ENCODE measurements at regions not wholly inside any gene's neighbourhood (a gene's known extent, or its start where the extent isn't known, plus 50 kb on each side); places are given as distances from the start of the nearest gene placed in this dataset.

- Histone ChIP-seq H3K36me3 (ENCODE audit: control insufficient read depth in 1 of 2, insufficient read depth in 2 of 2, low read length in 2 of 2) (no peaks in the 10 kb centered on the region), H3K4me3 (ENCODE audit: low read depth, low read length) (no peak overlapping the region), H2BK12ac (ENCODE audit: low read length) (no peak overlapping the region), H4K12ac (ENCODE audit: low read depth, low read length) (no peak overlapping the region), H2BK120ac (ENCODE audit: insufficient read depth, low read length, poor library complexity) (no peak overlapping the region), H3K27me3 (ENCODE audit: insufficient read depth, low read length) (no peaks in the 10 kb centered on the region), H3K18ac (ENCODE audit: low read length) (no peak overlapping the region), H3K4ac (ENCODE audit: low read depth, low read length) (no peak overlapping the region), H3K27ac (ENCODE audit: low read depth, low read length) (no peak overlapping the region), H4K8ac (ENCODE audit: low read depth, low read length) (no peak overlapping the region), H3K9me3 (ENCODE audit: insufficient read depth, low read depth, low read length) (no peaks in the 10 kb centered on the region), H3K9ac (ENCODE audit: low read length) (no peak overlapping the region), H2AFZ (ENCODE audit: insufficient read depth, low read length, poor library complexity) (no peak overlapping the region), H2BK5ac (ENCODE audit: low read depth, low read length, poor library complexity) (no peak overlapping the region), H3K23ac (ENCODE audit: low read length) (no peak overlapping the region), H3K4me2 (ENCODE audit: low read length) (no peak overlapping the region), H3K4me1 (ENCODE audit: control insufficient read depth in 1 of 2, insufficient read depth in 2 of 2, low read length in 2 of 2) (no peaks in the 10 kb centered on the region), H3K14ac (ENCODE audit: low read length) (no peak overlapping the region), H2AK5ac (ENCODE audit: low read length) (no peak overlapping the region), H3K79me2 (ENCODE audit: control insufficient read depth, insufficient read depth, low read length, poor library complexity) (no peaks in the 10 kb centered on the region), H4K91ac (ENCODE audit: low read depth, low read length) (no peak overlapping the region), H3K79me1 (ENCODE audit: low read length) (no peaks in the 10 kb centered on the region)
- no CpG with 5 or more reads among the region's 1 CpG for WGBS (ENCODE audit: extremely low coverage, insufficient coverage, insufficient read length)
- DNase-seq, result peak in 1 of 2 donors; percentile 38
These were observed 624.4 kb downstream of the KCNH5 start for GRCh38 chr14:62420847-62421246.

- peak overlapping the region; percentile 84 for H2BK12ac ChIP-seq (ENCODE audit: low read length)
- DNase-seq, result peak; percentile 38 to 70
- H3K79me2 ChIP-seq (ENCODE audit: control insufficient read depth, insufficient read depth, low read length, poor library complexity), result no peaks in the 10 kb centered on the region
- no peaks in the 10 kb centered on the region for H3K27me3 ChIP-seq (ENCODE audit: insufficient read depth, low read length)
- H3K14ac ChIP-seq (ENCODE audit: low read length), result no peak overlapping the region
- no peak overlapping the region for H2AFZ ChIP-seq (ENCODE audit: insufficient read depth, low read length, poor library complexity)
- no peak overlapping the region for H3K23ac ChIP-seq (ENCODE audit: low read length)
- H3K18ac ChIP-seq (ENCODE audit: low read length), result no peak overlapping the region
- peak overlapping the region; percentile 22 for H3K27ac ChIP-seq (ENCODE audit: low read depth, low read length)
- H2BK5ac ChIP-seq (ENCODE audit: low read depth, low read length, poor library complexity), result peak overlapping the region; percentile 84
- no peak overlapping the region for H3K4me2 ChIP-seq (ENCODE audit: low read length)
- H3K4ac ChIP-seq (ENCODE audit: low read depth, low read length), result no peak overlapping the region
- H3K4me1 ChIP-seq (ENCODE audit: control insufficient read depth in 1 of 2, insufficient read depth in 2 of 2, low read length in 2 of 2), result no peaks in the 10 kb centered on the region
- no peak overlapping the region for H4K91ac ChIP-seq (ENCODE audit: low read depth, low read length)
- H3K79me1 ChIP-seq (ENCODE audit: low read length), result peaks cover 3% of the 10 kb centered on the region
- no peak overlapping the region for H2AK5ac ChIP-seq (ENCODE audit: low read length)
- no peak overlapping the region for H3K9ac ChIP-seq (ENCODE audit: low read length)
- peak overlapping the region; percentile 80 for H2BK120ac ChIP-seq (ENCODE audit: insufficient read depth, low read length, poor library complexity)
- H3K36me3 ChIP-seq (ENCODE audit: control insufficient read depth in 1 of 2, insufficient read depth in 2 of 2, low read length in 2 of 2), result no peaks in the 10 kb centered on the region
- no peaks in the 10 kb centered on the region for H3K9me3 ChIP-seq (ENCODE audit: insufficient read depth, low read depth, low read length)
- no peak overlapping the region for H3K4me3 ChIP-seq (ENCODE audit: low read depth, low read length)
- WGBS (ENCODE audit: extremely low coverage, insufficient coverage, insufficient read length), result no CpG with 5 or more reads among the region's 5 CpGs
- H4K12ac ChIP-seq (ENCODE audit: low read depth, low read length), result no peak overlapping the region
- no peak overlapping the region for H4K8ac ChIP-seq (ENCODE audit: low read depth, low read length)
These were observed 616.6 kb downstream of the KCNH5 start for GRCh38 chr14:62428429-62429203.

- Histone ChIP-seq H3K79me2 (ENCODE audit: control insufficient read depth, insufficient read depth, low read length, poor library complexity) (no peaks in the 10 kb centered on the region), H3K4me3 (ENCODE audit: low read depth, low read length) (no peak overlapping the region), H3K79me1 (ENCODE audit: low read length) (peaks cover 3% of the 10 kb centered on the region), H3K4me2 (ENCODE audit: low read length) (no peak overlapping the region), H3K27me3 (ENCODE audit: insufficient read depth, low read length) (no peaks in the 10 kb centered on the region), H3K9ac (ENCODE audit: low read length) (no peak overlapping the region), H3K14ac (ENCODE audit: low read length) (no peak overlapping the region), H4K12ac (ENCODE audit: low read depth, low read length) (no peak overlapping the region), H3K23ac (ENCODE audit: low read length) (no peak overlapping the region), H2AFZ (ENCODE audit: insufficient read depth, low read length, poor library complexity) (no peak overlapping the region), H4K8ac (ENCODE audit: low read depth, low read length) (no peak overlapping the region), H2BK120ac (ENCODE audit: insufficient read depth, low read length, poor library complexity) (no peak overlapping the region), H3K27ac (ENCODE audit: low read depth, low read length) (no peak overlapping the region), H2AK5ac (ENCODE audit: low read length) (no peak overlapping the region), H3K18ac (ENCODE audit: low read length) (no peak overlapping the region), H3K9me3 (ENCODE audit: insufficient read depth, low read depth, low read length) (no peaks in the 10 kb centered on the region), H3K4me1 (ENCODE audit: control insufficient read depth in 1 of 2, insufficient read depth in 2 of 2, low read length in 2 of 2) (no peaks in the 10 kb centered on the region), H2BK12ac (ENCODE audit: low read length) (no peak overlapping the region), H4K91ac (ENCODE audit: low read depth, low read length) (no peak overlapping the region), H2BK5ac (ENCODE audit: low read depth, low read length, poor library complexity) (no peak overlapping the region), H3K36me3 (ENCODE audit: control insufficient read depth in 1 of 2, insufficient read depth in 2 of 2, low read length in 2 of 2) (no peaks in the 10 kb centered on the region), H3K4ac (ENCODE audit: low read depth, low read length) (no peak overlapping the region)
- WGBS (ENCODE audit: extremely low coverage, insufficient coverage, insufficient read length), result no CpG with 5 or more reads among the region's 1 CpG
- no peak for DNase-seq
These were observed 615.6 kb downstream of the KCNH5 start for GRCh38 chr14:62429683-62430082.

DNA sequence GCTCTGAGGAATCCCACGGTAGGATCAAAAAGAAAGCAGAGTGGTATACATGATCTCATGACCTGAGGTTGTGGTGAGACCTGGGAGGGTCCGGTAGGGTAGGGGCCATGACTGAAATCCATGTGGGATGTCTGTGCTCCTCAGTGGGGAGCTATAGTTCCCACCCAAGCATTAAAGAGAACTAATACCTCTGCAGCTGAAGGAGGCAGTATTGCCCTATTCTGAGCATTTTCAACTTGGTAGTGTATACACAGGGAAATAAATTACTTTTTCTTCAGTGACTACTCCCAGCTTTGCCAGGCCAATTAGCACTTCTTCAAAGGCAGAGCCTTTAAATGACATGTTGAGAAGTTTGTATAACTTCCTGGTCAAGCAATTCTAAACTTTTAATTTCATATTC is 613.8 kb downstream of the KCNH5 start:
- Histone ChIP-seq H3K18ac (ENCODE audit: low read length) (no peak overlapping the region), H3K14ac (ENCODE audit: low read length) (no peak overlapping the region), H2AK5ac (ENCODE audit: low read length) (no peak overlapping the region), H3K36me3 (ENCODE audit: control insufficient read depth in 1 of 2, insufficient read depth in 2 of 2, low read length in 2 of 2) (no peaks in the 10 kb centered on the region), H4K12ac (ENCODE audit: low read depth, low read length) (no peak overlapping the region), H2AFZ (ENCODE audit: insufficient read depth, low read length, poor library complexity) (no peak overlapping the region), H3K4me1 (ENCODE audit: control insufficient read depth in 1 of 2, insufficient read depth in 2 of 2, low read length in 2 of 2) (no peaks in the 10 kb centered on the region), H3K27ac (ENCODE audit: low read depth, low read length) (no peak overlapping the region), H3K9ac (ENCODE audit: low read length) (no peak overlapping the region), H4K91ac (ENCODE audit: low read depth, low read length) (no peak overlapping the region), H2BK5ac (ENCODE audit: low read depth, low read length, poor library complexity) (no peak overlapping the region), H3K4me2 (ENCODE audit: low read length) (no peak overlapping the region), H3K79me2 (ENCODE audit: control insufficient read depth, insufficient read depth, low read length, poor library complexity) (no peaks in the 10 kb centered on the region), H3K9me3 (ENCODE audit: insufficient read depth, low read depth, low read length) (no peaks in the 10 kb centered on the region), H2BK12ac (ENCODE audit: low read length) (no peak overlapping the region), H3K27me3 (ENCODE audit: insufficient read depth, low read length) (no peaks in the 10 kb centered on the region), H2BK120ac (ENCODE audit: insufficient read depth, low read length, poor library complexity) (no peak overlapping the region), H3K4me3 (ENCODE audit: low read depth, low read length) (no peak overlapping the region), H3K79me1 (ENCODE audit: low read length) (peaks cover 3% of the 10 kb centered on the region), H3K4ac (ENCODE audit: low read depth, low read length) (no peak overlapping the region), H4K8ac (ENCODE audit: low read depth, low read length) (no peak overlapping the region), H3K23ac (ENCODE audit: low read length) (no peak overlapping the region)
- no CpG with 5 or more reads among the region's 2 CpGs for WGBS (ENCODE audit: extremely low coverage, insufficient coverage, insufficient read length)
- DNase-seq, result no peak

Measured in trophoblast cell (in vitro differentiated cells and primary cell).